ENCODE measurements at regions not wholly inside any gene's neighbourhood (a gene's known extent, or its start where the extent isn't known, plus 50 kb on each side); places are given as distances from the start of the nearest gene placed in this dataset.
A peak's percentile ranks its signal among the peaks of the same experiment; 100 is the strongest.
"Not testable (repeated sequence)": the region's sequence is repeated elsewhere in the genome, so short reads cannot be mapped to it uniquely, and the experiment has no call there.

- intact Hi-C loops (cut with DNase I); ATAC-seq; DNase-seq (ENCODE audit: low spot score): not testable (repeated sequence)
These were observed 328.1 kb downstream of the BCL2L11 start for GRCh38 chr2:111448796-111449195.

GRCh38 chr2:111450526-111450925 lies 329.8 kb downstream of the BCL2L11 start:
- ATAC-seq; DNase-seq (ENCODE audit: low spot score); intact Hi-C loops (cut with DNase I): not testable (repeated sequence)

- ATAC-seq; intact Hi-C loops (cut with DNase I); DNase-seq (ENCODE audit: low spot score): not testable (repeated sequence)
These were observed 331.0 kb downstream of the BCL2L11 start for GRCh38 chr2:111451692-111452199.

GRCh38 chr2:111452208-111452607 lies 331.5 kb downstream of the BCL2L11 start:
- intact Hi-C loops (cut with DNase I); DNase-seq (ENCODE audit: low spot score): not testable (repeated sequence)
- peak; percentile 14 for ATAC-seq

- intact Hi-C loops (cut with DNase I); DNase-seq (ENCODE audit: low spot score): not testable (repeated sequence)
- ATAC-seq: peak; percentile 13
These were observed 332.6 kb downstream of the BCL2L11 start for GRCh38 chr2:111453308-111453707.

GRCh38 chr2:111453816-111454215 lies 333.1 kb downstream of the BCL2L11 start:
- intact Hi-C loops (cut with DNase I); DNase-seq (ENCODE audit: low spot score): not testable (repeated sequence)
- ATAC-seq: peak; percentile 31

- DNase-seq (ENCODE audit: low spot score); intact Hi-C loops (cut with DNase I): not testable (repeated sequence)
- ATAC-seq: peak; percentile 97
These were observed 333.7 kb downstream of the BCL2L11 start for GRCh38 chr2:111454404-111454803.

GRCh38 chr2:111455016-111456015 lies 334.6 kb downstream of the BCL2L11 start:
- DNase-seq (ENCODE audit: low spot score); intact Hi-C loops (cut with DNase I): not testable (repeated sequence)
- peak; percentile 43 for ATAC-seq

GRCh38 chr2:111457191-111457590 lies 336.5 kb downstream of the BCL2L11 start:
- intact Hi-C loops (cut with DNase I); ATAC-seq: not testable (repeated sequence)

GRCh38 chr2:111460901-111461300 lies 340.2 kb downstream of the BCL2L11 start:
- ATAC-seq; DNase-seq (ENCODE audit: low spot score); intact Hi-C loops (cut with DNase I): not testable (repeated sequence)

More at GRCh38 chr2:111457191-111457590, 336.5 kb downstream of the BCL2L11 start:
- not testable (repeated sequence) for DNase-seq (ENCODE audit: low spot score)

- DNase-seq (ENCODE audit: low spot score); ATAC-seq; intact Hi-C loops (cut with DNase I): not testable (repeated sequence)
These were observed 341.1 kb downstream of the BCL2L11 start for GRCh38 chr2:111461831-111462230.

- ATAC-seq; DNase-seq (ENCODE audit: low spot score); intact Hi-C loops (cut with DNase I): not testable (repeated sequence)
These were observed 341.9 kb downstream of the BCL2L11 start for GRCh38 chr2:111462572-111462971.

GRCh38 chr2:111463238-111463848 lies 342.6 kb downstream of the BCL2L11 start:
- DNase-seq (ENCODE audit: low spot score); intact Hi-C loops (cut with DNase I): not testable (repeated sequence)
- peak; percentile 16 for ATAC-seq

- intact Hi-C loops (cut with DNase I); DNase-seq (ENCODE audit: low spot score): not testable (repeated sequence)
- ATAC-seq: peak; percentile 95
These were observed 343.2 kb downstream of the BCL2L11 start for GRCh38 chr2:111463956-111464355.

- intact Hi-C loops (cut with DNase I); DNase-seq (ENCODE audit: low spot score): not testable (repeated sequence)
- ATAC-seq: peak; percentile 14
These were observed 343.7 kb downstream of the BCL2L11 start for GRCh38 chr2:111464367-111464766.

- DNase-seq (ENCODE audit: low spot score); ATAC-seq; intact Hi-C loops (cut with DNase I): not testable (repeated sequence)
These were observed 344.8 kb downstream of the BCL2L11 start for GRCh38 chr2:111465521-111465920.

- DNase-seq (ENCODE audit: low spot score); ATAC-seq; intact Hi-C loops (cut with DNase I): not testable (repeated sequence)
These were observed 346.0 kb downstream of the BCL2L11 start for GRCh38 chr2:111466744-111467143.

GRCh38 chr2:111470924-111471323 lies 350.2 kb downstream of the BCL2L11 start:
- DNase-seq (ENCODE audit: low spot score); intact Hi-C loops (cut with DNase I); ATAC-seq: not testable (repeated sequence)
